Thyroid gland (tissue), 4 donors: ENCODE measurements at regions not wholly inside any gene's neighbourhood (a gene's known extent, or its start where the extent isn't known, plus 50 kb on each side); places are given as distances from the start of the nearest gene placed in this dataset.

ENCODE experiments used
- POLR2A ChIP-seq, 2 donors: fragments of 450-650 bp; IDR thresholded peaks; one replicate each; pipeline ENCODE4 v1.6.1; 2017; ENCODE audit warnings: antibody characterized with exemption in 2 of 2, mild to moderate bottlenecking in 2 of 2, moderate library complexity in 1 of 2
- TF ChIP-seq, protein P1 (sequence below), 6 experiments: fragments of 200-600 bp in 3 of 6; fragments of 450-650 bp in 3 of 6; sonication (generic) in 3 of 6; IDR thresholded peaks; one replicate each; pipeline ENCODE4 v1.5.1; 2016 to 2019; ENCODE audit warnings: antibody characterized with exemption in 6 of 6, mild to moderate bottlenecking in 2 of 6, inconsistent platforms in 1 of 6, moderate library complexity in 1 of 6

DNA sequence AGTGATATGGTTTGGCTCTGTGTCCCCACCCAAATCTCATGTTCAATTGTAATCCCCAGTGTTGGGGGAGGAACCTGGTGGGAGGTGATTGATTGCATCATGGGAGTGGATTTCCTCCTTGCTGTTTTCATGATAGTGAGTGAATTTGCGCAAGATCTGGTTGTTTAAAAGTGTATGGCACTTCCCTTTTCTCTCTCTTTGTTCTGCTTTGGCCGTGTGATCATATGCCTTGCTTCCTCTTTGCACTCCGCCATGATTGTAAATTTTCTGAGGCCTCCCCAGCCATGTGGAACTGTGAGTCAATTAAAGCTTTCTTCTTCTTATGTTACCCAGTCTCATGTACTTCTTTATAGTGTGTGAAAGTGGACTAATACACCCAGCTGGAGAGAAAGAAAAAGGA lies 113.0 kb upstream of the AADAT start:
- TF ChIP-seq, protein P1, sequence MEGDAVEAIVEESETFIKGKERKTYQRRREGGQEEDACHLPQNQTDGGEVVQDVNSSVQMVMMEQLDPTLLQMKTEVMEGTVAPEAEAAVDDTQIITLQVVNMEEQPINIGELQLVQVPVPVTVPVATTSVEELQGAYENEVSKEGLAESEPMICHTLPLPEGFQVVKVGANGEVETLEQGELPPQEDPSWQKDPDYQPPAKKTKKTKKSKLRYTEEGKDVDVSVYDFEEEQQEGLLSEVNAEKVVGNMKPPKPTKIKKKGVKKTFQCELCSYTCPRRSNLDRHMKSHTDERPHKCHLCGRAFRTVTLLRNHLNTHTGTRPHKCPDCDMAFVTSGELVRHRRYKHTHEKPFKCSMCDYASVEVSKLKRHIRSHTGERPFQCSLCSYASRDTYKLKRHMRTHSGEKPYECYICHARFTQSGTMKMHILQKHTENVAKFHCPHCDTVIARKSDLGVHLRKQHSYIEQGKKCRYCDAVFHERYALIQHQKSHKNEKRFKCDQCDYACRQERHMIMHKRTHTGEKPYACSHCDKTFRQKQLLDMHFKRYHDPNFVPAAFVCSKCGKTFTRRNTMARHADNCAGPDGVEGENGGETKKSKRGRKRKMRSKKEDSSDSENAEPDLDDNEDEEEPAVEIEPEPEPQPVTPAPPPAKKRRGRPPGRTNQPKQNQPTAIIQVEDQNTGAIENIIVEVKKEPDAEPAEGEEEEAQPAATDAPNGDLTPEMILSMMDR (IDR thresholded peaks at IDR 0.05): no peak
- TF ChIP-seq POLR2A (IDR thresholded peaks at IDR 0.05): no peak
